ENCODE measurements at regions not wholly inside any gene's neighbourhood (a gene's known extent, or its start where the extent isn't known, plus 50 kb on each side); places are given as distances from the start of the nearest gene placed in this dataset.
"Not testable (repeated sequence)": the region's sequence is repeated elsewhere in the genome, so short reads cannot be mapped to it uniquely, and the experiment has no call there.

GRCh38 chr1:223023863-223024262 is 119.2 kb downstream of the TLR5 start:
- H3K36me3 ChIP-seq (ENCODE audit: control insufficient read depth in 2 of 2, insufficient read depth in 1 of 2, low read length in 2 of 2), result no peaks in the 10 kb centered on the region
- CTCF ChIA-PET, result no interaction called here
- no peak overlapping the region for H3K4me3 ChIP-seq (ENCODE audit: low read depth, low read length)
- no peaks in the 10 kb centered on the region for H3K9me3 ChIP-seq (ENCODE audit: control insufficient read depth, insufficient read depth, low read depth, low read length)
- POLR2A ChIA-PET, result no interaction called here
- H3K27ac ChIP-seq (ENCODE audit: extremely low read depth, low read depth, low read length), result no peak overlapping the region; the same call in 1 of the 2 replicates
- TF ChIP-seq ZNF423 (tag by site-specific recombination; IDR thresholded peaks at IDR 0.05) (no peak), ZNF658 (tag by site-specific recombination; IDR thresholded peaks at IDR 0.05) (no peak), ZNF701 (tag by site-specific recombination; IDR thresholded peaks at IDR 0.05) (no peak), ZNF514 (tag by site-specific recombination; IDR thresholded peaks at IDR 0.05) (no peak), ZNF76 (tag by site-specific recombination; IDR thresholded peaks at IDR 0.05; ENCODE audit: borderline replicate concordance, low read depth) (no peak), ZFP41 (tag by site-specific recombination; IDR thresholded peaks at IDR 0.05; ENCODE audit: borderline replicate concordance) (no peak), ZNF777 (tag by site-specific recombination; IDR thresholded peaks at IDR 0.05; ENCODE audit: borderline replicate concordance) (no peak), FEZF1 (tag by site-specific recombination; IDR thresholded peaks at IDR 0.05) (no peak), SCRT1 (tag by site-specific recombination; IDR thresholded peaks at IDR 0.05; ENCODE audit: borderline replicate concordance) (peak; percentile 64; the same call in 1 of the 2 replicates), ZNF692 (tag by site-specific recombination; IDR thresholded peaks at IDR 0.05) (no peak), PRDM1 (tag by site-specific recombination; IDR thresholded peaks at IDR 0.05) (no peak), ZNF677 (tag by site-specific recombination; IDR thresholded peaks at IDR 0.05) (no peak), BCL11A (tag by site-specific recombination; IDR thresholded peaks at IDR 0.05; ENCODE audit: low read depth) (no peak), ZNF169 (tag by site-specific recombination; IDR thresholded peaks at IDR 0.05) (no peak), SCRT2 (tag by site-specific recombination; IDR thresholded peaks at IDR 0.05) (peak; percentile 73), SETDB1 (IDR thresholded peaks at IDR 0.05; ENCODE audit: insufficient read length, low read length) (peak; percentile 27), ZNF16 (tag by site-specific recombination; IDR thresholded peaks at IDR 0.05; ENCODE audit: low read depth) (no peak), TCF7L2 (IDR thresholded peaks at IDR 0.05; ENCODE audit: borderline replicate concordance, low read depth, low read length) (no peak), ZNF664 (tag by site-specific recombination; IDR thresholded peaks at IDR 0.05) (no peak), ZNF624 (tag by site-specific recombination; IDR thresholded peaks at IDR 0.05) (no peak), ZNF26 (tag by site-specific recombination; IDR thresholded peaks at IDR 0.05) (no peak), ZNF140 (tag by site-specific recombination; IDR thresholded peaks at IDR 0.05) (no peak), ZNF610 (tag by site-specific recombination; IDR thresholded peaks at IDR 0.05; ENCODE audit: borderline replicate concordance) (peak; percentile 28; the same call in 1 of the 2 replicates)
- TF ChIP-seq, protein P1, sequence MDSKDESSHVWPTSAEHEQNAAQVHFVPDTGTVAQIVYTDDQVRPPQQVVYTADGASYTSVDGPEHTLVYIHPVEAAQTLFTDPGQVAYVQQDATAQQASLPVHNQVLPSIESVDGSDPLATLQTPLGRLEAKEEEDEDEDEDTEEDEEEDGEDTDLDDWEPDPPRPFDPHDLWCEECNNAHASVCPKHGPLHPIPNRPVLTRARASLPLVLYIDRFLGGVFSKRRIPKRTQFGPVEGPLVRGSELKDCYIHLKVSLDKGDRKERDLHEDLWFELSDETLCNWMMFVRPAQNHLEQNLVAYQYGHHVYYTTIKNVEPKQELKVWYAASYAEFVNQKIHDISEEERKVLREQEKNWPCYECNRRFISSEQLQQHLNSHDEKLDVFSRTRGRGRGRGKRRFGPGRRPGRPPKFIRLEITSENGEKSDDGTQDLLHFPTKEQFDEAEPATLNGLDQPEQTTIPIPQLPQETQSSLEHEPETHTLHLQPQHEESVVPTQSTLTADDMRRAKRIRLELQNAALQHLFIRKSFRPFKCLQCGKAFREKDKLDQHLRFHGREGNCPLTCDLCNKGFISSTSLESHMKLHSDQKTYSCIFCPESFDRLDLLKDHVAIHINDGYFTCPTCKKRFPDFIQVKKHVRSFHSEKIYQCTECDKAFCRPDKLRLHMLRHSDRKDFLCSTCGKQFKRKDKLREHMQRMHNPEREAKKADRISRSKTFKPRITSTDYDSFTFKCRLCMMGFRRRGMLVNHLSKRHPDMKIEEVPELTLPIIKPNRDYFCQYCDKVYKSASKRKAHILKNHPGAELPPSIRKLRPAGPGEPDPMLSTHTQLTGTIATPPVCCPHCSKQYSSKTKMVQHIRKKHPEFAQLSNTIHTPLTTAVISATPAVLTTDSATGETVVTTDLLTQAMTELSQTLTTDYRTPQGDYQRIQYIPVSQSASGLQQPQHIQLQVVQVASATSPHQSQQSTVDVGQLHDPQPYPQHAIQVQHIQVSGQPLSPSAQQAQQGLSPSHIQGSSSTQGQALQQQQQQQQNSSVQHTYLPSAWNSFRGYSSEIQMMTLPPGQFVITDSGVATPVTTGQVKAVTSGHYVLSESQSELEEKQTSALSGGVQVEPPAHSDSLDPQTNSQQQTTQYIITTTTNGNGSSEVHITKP (tag by site-specific recombination; IDR thresholded peaks at IDR 0.05), result no peak
- TF ChIP-seq, protein P2, sequence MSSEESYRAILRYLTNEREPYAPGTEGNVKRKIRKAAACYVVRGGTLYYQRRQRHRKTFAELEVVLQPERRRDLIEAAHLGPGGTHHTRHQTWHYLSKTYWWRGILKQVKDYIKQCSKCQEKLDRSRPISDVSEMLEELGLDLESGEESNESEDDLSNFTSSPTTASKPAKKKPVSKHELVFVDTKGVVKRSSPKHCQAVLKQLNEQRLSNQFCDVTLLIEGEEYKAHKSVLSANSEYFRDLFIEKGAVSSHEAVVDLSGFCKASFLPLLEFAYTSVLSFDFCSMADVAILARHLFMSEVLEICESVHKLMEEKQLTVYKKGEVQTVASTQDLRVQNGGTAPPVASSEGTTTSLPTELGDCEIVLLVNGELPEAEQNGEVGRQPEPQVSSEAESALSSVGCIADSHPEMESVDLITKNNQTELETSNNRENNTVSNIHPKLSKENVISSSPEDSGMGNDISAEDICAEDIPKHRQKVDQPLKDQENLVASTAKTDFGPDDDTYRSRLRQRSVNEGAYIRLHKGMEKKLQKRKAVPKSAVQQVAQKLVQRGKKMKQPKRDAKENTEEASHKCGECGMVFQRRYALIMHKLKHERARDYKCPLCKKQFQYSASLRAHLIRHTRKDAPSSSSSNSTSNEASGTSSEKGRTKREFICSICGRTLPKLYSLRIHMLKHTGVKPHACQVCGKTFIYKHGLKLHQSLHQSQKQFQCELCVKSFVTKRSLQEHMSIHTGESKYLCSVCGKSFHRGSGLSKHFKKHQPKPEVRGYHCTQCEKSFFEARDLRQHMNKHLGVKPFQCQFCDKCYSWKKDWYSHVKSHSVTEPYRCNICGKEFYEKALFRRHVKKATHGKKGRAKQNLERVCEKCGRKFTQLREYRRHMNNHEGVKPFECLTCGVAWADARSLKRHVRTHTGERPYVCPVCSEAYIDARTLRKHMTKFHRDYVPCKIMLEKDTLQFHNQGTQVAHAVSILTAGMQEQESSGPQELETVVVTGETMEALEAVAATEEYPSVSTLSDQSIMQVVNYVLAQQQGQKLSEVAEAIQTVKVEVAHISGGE (tag by site-specific recombination; conservative IDR thresholded peaks at IDR 0.05; ENCODE audit: low read depth), result no peak
- peaks cover 7% of the 10 kb centered on the region for H3K4me1 ChIP-seq (ENCODE audit: control insufficient read depth, insufficient read depth, low read length)

GRCh38 chr1:223024486-223024885 is 118.6 kb downstream of the TLR5 start:
- H3K36me3 ChIP-seq (ENCODE audit: control insufficient read depth in 2 of 2, insufficient read depth in 1 of 2, low read length in 2 of 2); H3K4me1 ChIP-seq (ENCODE audit: control insufficient read depth, insufficient read depth, low read length); H3K4me3 ChIP-seq (ENCODE audit: low read depth, low read length); CTCF ChIA-PET; H3K9me3 ChIP-seq (ENCODE audit: control insufficient read depth, insufficient read depth, low read depth, low read length); POLR2A ChIA-PET; H3K27ac ChIP-seq (ENCODE audit: extremely low read depth, low read depth, low read length): not testable (repeated sequence)
